ENCODE measurements at regions not wholly inside any gene's neighbourhood (a gene's known extent, or its start where the extent isn't known, plus 50 kb on each side); places are given as distances from the start of the nearest gene placed in this dataset.

DNA sequence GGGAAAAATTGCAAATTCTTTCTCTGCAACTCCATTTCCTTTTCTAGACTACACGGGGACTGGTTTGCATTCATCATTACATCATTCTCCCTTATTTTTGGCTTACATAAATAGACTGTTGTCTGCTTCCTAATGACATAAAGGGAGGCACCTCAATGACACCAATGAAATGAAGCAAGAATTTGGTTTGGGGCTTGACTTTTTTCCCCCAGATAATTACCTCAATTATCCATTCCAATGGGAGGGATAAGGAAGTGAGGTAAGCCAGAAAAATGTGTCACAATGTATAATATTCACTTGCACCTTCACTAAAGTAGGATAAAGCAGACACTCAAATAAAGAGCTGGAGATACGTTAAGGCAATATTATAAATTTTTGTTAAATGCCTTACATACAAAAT, 240.6 kb upstream of the GRIP1 start:
- ChIA-PET POLR2A (no interaction called here), CTCF (no interaction called here)
- no peak for DNase-seq (ENCODE audit: low read depth, low spot score)
- no peak overlapping the region for H3K4me3 ChIP-seq (ENCODE audit: low read depth, low read length)
- TF ChIP-seq, protein P1, sequence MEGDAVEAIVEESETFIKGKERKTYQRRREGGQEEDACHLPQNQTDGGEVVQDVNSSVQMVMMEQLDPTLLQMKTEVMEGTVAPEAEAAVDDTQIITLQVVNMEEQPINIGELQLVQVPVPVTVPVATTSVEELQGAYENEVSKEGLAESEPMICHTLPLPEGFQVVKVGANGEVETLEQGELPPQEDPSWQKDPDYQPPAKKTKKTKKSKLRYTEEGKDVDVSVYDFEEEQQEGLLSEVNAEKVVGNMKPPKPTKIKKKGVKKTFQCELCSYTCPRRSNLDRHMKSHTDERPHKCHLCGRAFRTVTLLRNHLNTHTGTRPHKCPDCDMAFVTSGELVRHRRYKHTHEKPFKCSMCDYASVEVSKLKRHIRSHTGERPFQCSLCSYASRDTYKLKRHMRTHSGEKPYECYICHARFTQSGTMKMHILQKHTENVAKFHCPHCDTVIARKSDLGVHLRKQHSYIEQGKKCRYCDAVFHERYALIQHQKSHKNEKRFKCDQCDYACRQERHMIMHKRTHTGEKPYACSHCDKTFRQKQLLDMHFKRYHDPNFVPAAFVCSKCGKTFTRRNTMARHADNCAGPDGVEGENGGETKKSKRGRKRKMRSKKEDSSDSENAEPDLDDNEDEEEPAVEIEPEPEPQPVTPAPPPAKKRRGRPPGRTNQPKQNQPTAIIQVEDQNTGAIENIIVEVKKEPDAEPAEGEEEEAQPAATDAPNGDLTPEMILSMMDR (IDR thresholded peaks at IDR 0.05; ENCODE audit: insufficient read depth, low read length, missing control alignments) = no peak

DNA sequence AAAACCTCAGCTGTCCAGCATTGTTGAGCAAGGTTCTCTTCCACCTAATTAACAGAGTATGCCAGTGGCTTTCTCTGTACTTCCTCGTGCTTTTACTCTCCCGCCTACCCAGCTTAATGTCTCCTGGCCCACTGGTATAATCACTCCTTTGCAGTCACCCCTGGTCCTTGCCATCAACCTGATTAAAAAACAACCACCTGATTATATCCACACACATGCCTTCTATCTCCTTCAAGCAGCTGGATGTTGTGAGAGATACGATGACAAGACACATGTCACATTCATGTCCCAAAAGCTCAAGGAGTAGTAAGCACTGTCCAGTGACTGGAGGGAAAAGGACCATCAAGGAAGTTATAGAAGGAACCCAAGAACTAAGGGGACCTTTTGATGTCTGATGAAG, 241.3 kb upstream of the GRIP1 start:
- H3K4me3 ChIP-seq (ENCODE audit: low read depth, low read length) = no peak overlapping the region
- ChIA-PET POLR2A (no interaction called here), CTCF (no interaction called here)
- no peak for DNase-seq (ENCODE audit: low read depth, low spot score)
- TF ChIP-seq, protein P1 (IDR thresholded peaks at IDR 0.05; ENCODE audit: insufficient read depth, low read length, missing control alignments) = no peak

DNA sequence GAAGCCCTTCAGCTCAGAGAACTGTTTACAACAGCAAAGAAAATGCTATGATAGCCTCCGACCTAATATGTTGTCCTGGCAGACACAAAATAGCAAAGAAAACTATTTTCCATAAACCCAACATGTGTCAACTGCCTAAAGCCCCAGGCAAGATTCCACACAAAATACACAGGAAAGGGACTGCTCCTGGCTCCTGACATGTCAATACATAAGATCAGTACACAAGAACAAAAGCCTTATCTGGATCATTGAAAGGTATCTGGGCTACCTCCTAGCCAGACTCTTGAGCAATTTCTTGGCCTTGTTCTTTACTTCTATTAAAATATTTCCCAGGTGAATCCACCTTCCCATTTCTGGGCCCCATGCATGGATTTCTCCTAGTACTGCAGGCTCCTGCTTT, 242.3 kb upstream of the GRIP1 start:
- ChIA-PET CTCF (no interaction called here), POLR2A (no interaction called here)
- TF ChIP-seq, protein P1 (IDR thresholded peaks at IDR 0.05; ENCODE audit: insufficient read depth, low read length, missing control alignments) = no peak
- DNase-seq (ENCODE audit: low read depth, low spot score) = no peak
- H3K4me3 ChIP-seq (ENCODE audit: low read depth, low read length) = no peak overlapping the region

DNA sequence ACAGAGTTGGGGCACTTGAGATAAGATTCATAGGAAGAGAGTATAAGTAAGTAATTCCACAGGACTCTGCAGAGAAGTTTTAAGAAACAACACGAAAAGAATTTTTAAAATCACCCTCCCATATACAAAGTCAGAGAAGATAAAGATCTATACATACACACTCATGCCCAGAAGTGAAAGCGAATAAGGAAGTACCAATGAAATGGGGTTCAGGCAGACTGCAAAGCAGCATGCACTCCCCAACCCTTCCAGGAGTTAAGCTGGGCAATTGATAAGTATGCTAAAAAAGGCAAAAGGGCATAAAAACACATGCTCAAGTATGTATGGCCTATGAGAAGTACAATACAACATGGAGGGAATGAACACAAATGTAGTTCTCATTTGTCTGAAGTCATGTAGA, 246.2 kb upstream of the GRIP1 start:
- ChIA-PET POLR2A (no interaction called here), CTCF (no interaction called here)
- H3K4me3 ChIP-seq (ENCODE audit: low read depth, low read length) = no peak overlapping the region
- TF ChIP-seq, protein P1 (IDR thresholded peaks at IDR 0.05; ENCODE audit: insufficient read depth, low read length, missing control alignments) = no peak
- no peak for DNase-seq (ENCODE audit: low read depth, low spot score)

DNA sequence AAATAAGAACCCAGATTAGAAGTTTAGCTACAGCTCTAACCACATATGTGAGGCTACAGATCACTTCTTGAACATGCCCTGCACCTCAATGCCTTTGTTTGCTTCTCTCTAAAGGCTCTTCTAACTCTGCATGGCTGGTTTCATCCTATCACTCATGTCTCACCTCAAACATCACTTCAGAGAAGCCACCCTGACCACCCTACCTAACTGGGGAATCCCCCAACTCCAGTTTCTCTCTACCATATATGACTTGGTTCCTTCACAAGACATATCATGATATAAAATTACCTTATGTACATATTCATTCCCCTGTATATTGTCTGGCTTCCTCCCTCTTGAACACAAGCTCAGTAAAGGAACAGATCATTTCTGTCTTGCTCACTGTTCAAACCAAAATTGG, 250.2 kb upstream of the GRIP1 start:
- H3K4me3 ChIP-seq (ENCODE audit: low read depth, low read length) = no peak overlapping the region
- DNase-seq (ENCODE audit: low read depth, low spot score) = no peak
- ChIA-PET POLR2A (no interaction called here), CTCF (no interaction called here)
- TF ChIP-seq, protein P1 (IDR thresholded peaks at IDR 0.05; ENCODE audit: insufficient read depth, low read length, missing control alignments) = no peak

DNA sequence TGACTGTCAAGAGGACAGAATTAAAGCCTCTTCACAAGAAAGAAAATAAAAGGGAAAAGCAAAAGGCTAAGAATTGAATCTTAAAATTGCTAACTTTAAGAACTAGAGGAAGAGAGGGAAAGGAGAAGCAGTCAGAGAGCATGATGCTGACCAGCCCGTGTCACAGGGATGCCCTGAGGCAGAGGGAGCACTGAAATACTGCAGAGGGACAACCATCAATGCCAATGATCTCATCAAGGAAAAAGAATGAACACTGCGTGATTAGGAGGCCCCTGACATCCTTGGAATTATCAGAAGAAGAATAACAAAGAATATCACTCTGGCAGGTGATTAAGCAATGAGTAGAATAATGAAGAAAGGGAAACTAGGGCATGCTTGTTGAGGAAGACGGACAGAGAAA, 252.2 kb upstream of the GRIP1 start:
- ChIA-PET CTCF (no interaction called here), POLR2A (no interaction called here)
- TF ChIP-seq, protein P1 (IDR thresholded peaks at IDR 0.05; ENCODE audit: insufficient read depth, low read length, missing control alignments) = no peak
- no peak for DNase-seq (ENCODE audit: low read depth, low spot score)
- no peak overlapping the region for H3K4me3 ChIP-seq (ENCODE audit: low read depth, low read length)
